Panc1 (cell line): ENCODE measurements at regions not wholly inside any gene's neighbourhood (a gene's known extent, or its start where the extent isn't known, plus 50 kb on each side); places are given as distances from the start of the nearest gene placed in this dataset.

Source experiments
- ATAC-seq: fragments of 200-7000 bp; cut with Tn5 transposase; 2 replicates; pipeline ENCODE4 v1.9.1; 2020; ENCODE audit warnings: mild to moderate bottlenecking, moderate library complexity
- BruUV-seq: library from RNA; stranded (reverse); fragments of 400-500 nt; replicated peaks from 2 replicates; lab custom pipeline; 2021; lab: Mats Ljungman, UMichigan
- CTCF ChIA-PET: fragments of 300-600 bp; sonication (Branson Sonifier 250); formaldehyde crosslinking; loops from one replicate; lab custom pipeline; 2022; ENCODE audit warnings: antibody characterized with exemption; lab: Charles Lee
- POLR2A ChIA-PET: fragments of 300-600 bp; sonication (Branson Sonifier 250); formaldehyde crosslinking; loops from one replicate; lab custom pipeline; 2022; ENCODE audit warnings: antibody characterized with exemption; lab: Charles Lee
- DNase-seq: peaks from one replicate; pipeline ENCODE4 v3.0.0-alpha.2; 2010; ENCODE audit warnings: low read depth, low spot score
- H3K27ac ChIP-seq: 2 replicates; pipeline ENCODE4 v1.5.1; 2011; ENCODE audit warnings: mild to moderate bottlenecking, low read length, inconsistent platforms
- H3K27me3 ChIP-seq: fragments of 200-500 bp; sonication (Bioruptor generic); 2 replicates; pipeline ENCODE4 v1.6.0; 2014; ENCODE audit warnings: low read length, inconsistent platforms; ENCODE audit not compliant: control insufficient read depth, insufficient read depth
- H3K36me3 ChIP-seq: fragments of 200-500 bp; sonication (Bioruptor generic); 2 replicates; pipeline ENCODE4 v1.5.1; 2014; ENCODE audit warnings: inconsistent platforms, mild to moderate bottlenecking, low read length, moderate library complexity; ENCODE audit not compliant: control insufficient read depth, insufficient read depth
- H3K4me1 ChIP-seq: 2 replicates; pipeline ENCODE4 v1.5.1; 2011; ENCODE audit warnings: inconsistent platforms, mild to moderate bottlenecking, low read length, moderate library complexity; ENCODE audit not compliant: control insufficient read depth, insufficient read depth
- H3K4me3 ChIP-seq, 2 experiments: 2 replicates each; pipeline ENCODE4 v1.5.1; 2011 to 2012; ENCODE audit warnings: low read depth in 2 of 2, low read length in 2 of 2, mild to moderate bottlenecking in 2 of 2, inconsistent platforms in 1 of 2, moderate library complexity in 1 of 2
- H3K9me3 ChIP-seq: fragments of 200-500 bp; sonication (Bioruptor generic); 2 replicates; pipeline ENCODE4 v1.5.1; 2014; ENCODE audit warnings: low read depth, mild to moderate bottlenecking, inconsistent platforms, low read length, moderate library complexity; ENCODE audit not compliant: control insufficient read depth, insufficient read depth
- CTCF ChIP-seq: fragments of 450-650 bp; IDR thresholded peaks from 2 replicates; pipeline ENCODE4 v1.5.1; 2017; ENCODE audit warnings: mild to moderate bottlenecking
- POLR2AphosphoS5 ChIP-seq: IDR thresholded peaks from 2 replicates; pipeline ENCODE4 v1.6.1; 2012; ENCODE audit warnings: mild to moderate bottlenecking, low read depth, low read length, moderate library complexity
- REST ChIP-seq, 2 experiments: IDR thresholded peaks; 2 replicates each; pipeline ENCODE4 v1.6.1; 2011 to 2012; ENCODE audit warnings: low read depth in 2 of 2, control low read depth in 1 of 2, low read length in 1 of 2, mild to moderate bottlenecking in 1 of 2, moderate library complexity in 1 of 2; ENCODE audit not compliant: insufficient read depth in 1 of 2
- SIN3A ChIP-seq: IDR thresholded peaks from 2 replicates; pipeline ENCODE4 v1.6.1; 2012; ENCODE audit warnings: low read depth, mild to moderate bottlenecking, low read length, moderate library complexity, borderline replicate concordance; ENCODE audit not compliant: insufficient read depth
- TCF7L2 ChIP-seq: IDR thresholded peaks from 2 replicates; pipeline ENCODE4 v1.6.1; 2011; ENCODE audit warnings: mild to moderate bottlenecking, low read depth, low read length, inconsistent platforms
- in situ Hi-C: cut with HindIII; loops from 2 replicates; pipeline ENCODE4 v1.10.0; 2016; ENCODE audit warnings: low sequenced_read_pairs, low pct_unique_long_range_greater_than_20kb
- intact Hi-C: fragments of 100-400 bp; cut with micrococcal nuclease; formaldehyde crosslinking; loops from one replicate; pipeline ENCODE4 v1.10.0; 2022; ENCODE audit not compliant: unreplicated experiment

GRCh38 chr5:142403583-142403982 is 78.8 kb upstream of the SPRY4 start:
- H3K4me3 ChIP-seq, result no peak overlapping the region
- ChIA-PET CTCF (interaction anchor here (0.6 kb wide), 1 partner anchor 12 kb away, joined by 4 read pairs; no protein-coding TSS in a partner anchor), POLR2A (interaction anchor here (0.5 kb wide), 1 partner anchor 32 kb away, joined by 4 read pairs; no protein-coding TSS in a partner anchor)
- in situ Hi-C loops (no loop called here), intact Hi-C loops (no loop called here)
- no peaks in the 10 kb centered on the region for H3K36me3 ChIP-seq
- H3K9me3 ChIP-seq, result no peaks in the 10 kb centered on the region
- no peak for DNase-seq
- no peaks in the 10 kb centered on the region for H3K4me1 ChIP-seq
- BruUV-seq, result no TSS peak
- TF ChIP-seq REST (IDR thresholded peaks at IDR 0.05; ENCODE audit: insufficient read depth in 1 of 2, low read depth in 2 of 2, low read length in 1 of 2), result no peak
- no peak for TF ChIP-seq TCF7L2
- no peak for TF ChIP-seq CTCF
- TF ChIP-seq POLR2AphosphoS5, result no peak
- no peak for TF ChIP-seq SIN3A
- H3K27ac ChIP-seq, result no peak overlapping the region
- H3K27me3 ChIP-seq, result no peaks in the 10 kb centered on the region
- no peak for ATAC-seq

- Histone ChIP-seq H3K4me3 (no peak overlapping the region), H3K27me3 (no peaks in the 10 kb centered on the region), H3K36me3 (no peaks in the 10 kb centered on the region), H3K27ac (no peak overlapping the region), H3K9me3 (no peaks in the 10 kb centered on the region), H3K4me1 (no peaks in the 10 kb centered on the region)
- no peak for ATAC-seq
- TF ChIP-seq CTCF, result no peak
- TF ChIP-seq TCF7L2, result no peak
- no peak for TF ChIP-seq SIN3A
- no peak for TF ChIP-seq POLR2AphosphoS5
- no peak for TF ChIP-seq REST (IDR thresholded peaks at IDR 0.05; ENCODE audit: insufficient read depth in 1 of 2, low read depth in 2 of 2, low read length in 1 of 2)
- no peak for DNase-seq
- ChIA-PET CTCF (interaction anchor here (0.6 kb wide), 1 partner anchor 13 kb away, joined by 4 read pairs; no protein-coding TSS in a partner anchor), POLR2A (no interaction called here)
- in situ Hi-C loops, result no loop called here
- BruUV-seq, result no TSS peak
- intact Hi-C loops, result no loop called here
Observed at GRCh38 chr5:142402752-142403318, 78.0 kb upstream of the SPRY4 start.
